Right lobe of liver (tissue), 6 donors: ENCODE measurements at regions not wholly inside any gene's neighbourhood (a gene's known extent, or its start where the extent isn't known, plus 50 kb on each side); places are given as distances from the start of the nearest gene placed in this dataset.

ENCODE experiments used
- ATAC-seq, 4 donors: fragments of 200-7000 bp; cut with Tn5 transposase; one replicate each; pipeline ENCODE4 v1.9.1; 2020; ENCODE audit warnings: mild to moderate bottlenecking in 4 of 4, moderate library complexity in 4 of 4
- DNase-seq, 3 donors: peaks; one replicate each; pipeline ENCODE4 v3.0.0-alpha.2; 2020
- H3K27ac ChIP-seq, 3 donors: fragments of 200-600 bp; one replicate each; pipeline ENCODE4 v1.8.0; 2022
- H3K27me3 ChIP-seq, 2 donors: fragments of 200-600 bp; one replicate each; pipeline ENCODE4 v1.8.0; 2022
- H3K36me3 ChIP-seq, 4 donors: fragments of 200-600 bp; sonication (generic) in 1 of 4; one replicate each; pipeline versions ENCODE4 v1.5.1 to v1.8.0; 2017 to 2022; ENCODE audit warnings: control low read depth in 1 of 4
- H3K4me1 ChIP-seq, 4 donors: fragments of 200-600 bp; sonication (generic) in 1 of 4; one replicate each; pipeline versions ENCODE4 v1.5.1 to v1.8.0; 2017 to 2022; ENCODE audit warnings: control low read depth in 1 of 4
- H3K4me3 ChIP-seq, 3 donors: fragments of 200-600 bp; one replicate each; pipeline ENCODE4 v1.8.0; 2022
- H3K9me3 ChIP-seq, 4 donors: fragments of 200-600 bp; sonication (generic) in 1 of 4; one replicate each; pipeline versions ENCODE4 v1.5.1 to v1.8.0; 2017 to 2022; ENCODE audit warnings: control low read depth in 1 of 4
- CTCF ChIP-seq, 4 donors: fragments of 200-600 bp in 3 of 4; fragments of 450-650 bp in 1 of 4; IDR thresholded peaks; one replicate each; pipeline versions ENCODE4 v1.5.1 to v1.8.0; 2016 to 2022; ENCODE audit warnings: antibody characterized with exemption in 4 of 4, mild to moderate bottlenecking in 2 of 4
- POLR2A ChIP-seq: fragments of 450-650 bp; IDR thresholded peaks from one replicate; pipeline ENCODE4 v1.6.1; 2017; ENCODE audit warnings: antibody characterized with exemption, mild to moderate bottlenecking
- WGBS: methylation state at CpG from one replicate; pipeline ENCODE4 v1.1.6; 2018; ENCODE audit warnings: low coverage, low lambda C conversion rate; ENCODE audit not compliant: insufficient coverage; ENCODE audit errors: missing lambda C conversion rate; 5-methylcytosine and 5-hydroxymethylcytosine counted together
- intact Hi-C, 2 donors: fragments of 100-400 bp; cut with DNase I; formaldehyde crosslinking; loops; one replicate each; pipeline versions ENCODE4 v1.11.2 to v1.14.1; 2022
- donor health status: DM: no; HTN: yes; CAD: no.
- donor health status: DM: no; HTN: no; CAD: no.
- donor health status: DM: no; HTN: no; CAD: no.
- donor health status: DM: no; HTN: yes; CAD: no.
- donor health status: DM: no; HTN: yes; CAD: no.

DNA sequence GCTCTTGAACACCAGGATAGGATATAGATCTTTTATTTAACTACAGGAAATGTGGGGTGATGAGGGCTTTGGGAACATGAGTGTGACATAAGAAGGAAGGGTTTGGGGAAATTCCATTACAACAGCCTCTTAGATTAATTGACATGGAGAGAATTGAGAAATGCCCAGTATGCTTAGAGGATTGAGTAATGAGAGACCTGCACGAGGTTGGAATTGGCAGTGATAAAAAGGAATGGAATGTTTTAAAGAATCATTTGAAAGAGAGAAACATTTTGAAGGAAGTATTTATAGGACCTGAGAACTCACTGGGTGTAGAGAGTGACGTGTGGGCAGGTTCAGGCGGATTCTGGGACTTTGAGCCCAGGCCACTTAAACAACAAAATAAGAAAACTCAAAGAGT, 227.0 kb downstream of the BMP2 start:
- ATAC-seq (no peak), DNase-seq (no peak)
- Histone ChIP-seq H3K4me1 (no peaks in the 10 kb centered on the region), H3K27me3 (no peaks in the 10 kb centered on the region), H3K36me3 (no peaks in the 10 kb centered on the region), H3K4me3 (no peak overlapping the region), H3K27ac (no peak overlapping the region), H3K9me3 (no peaks in the 10 kb centered on the region)
- intact Hi-C loops: no loop called here
- TF ChIP-seq POLR2A (no peak), CTCF (IDR thresholded peaks at IDR 0.05) (no peak)
- 39% methylated on average over 3 of the region's 3 CpGs for WGBS

GRCh38 chr20:6998909-6999308, 231.4 kb downstream of the BMP2 start:
- TF ChIP-seq POLR2A (no peak), CTCF (IDR thresholded peaks at IDR 0.05) (no peak)
- H3K9me3 ChIP-seq: no peaks in the 10 kb centered on the region
- no peaks in the 10 kb centered on the region for H3K27me3 ChIP-seq
- H3K27ac ChIP-seq: no peak overlapping the region
- no peaks in the 10 kb centered on the region for H3K36me3 ChIP-seq
- DNase-seq (no peak), ATAC-seq (no peak)
- WGBS: 80% methylated on average over 2 of the region's 2 CpGs
- intact Hi-C loops: no loop called here
- no peaks in the 10 kb centered on the region for H3K4me1 ChIP-seq
- H3K4me3 ChIP-seq: no peak overlapping the region

GRCh38 chr20:6999381-6999780, 231.9 kb downstream of the BMP2 start:
- ATAC-seq: no peak
- H3K4me3 ChIP-seq: no peak overlapping the region

GRCh38 chr20:7003598-7003997, 236.1 kb downstream of the BMP2 start:
- intact Hi-C loops: no loop called here
- no peaks in the 10 kb centered on the region for H3K27me3 ChIP-seq
- H3K4me3 ChIP-seq: no peak overlapping the region
- ATAC-seq: no peak
- H3K27ac ChIP-seq: no peak overlapping the region
- no peaks in the 10 kb centered on the region for H3K4me1 ChIP-seq
- 45% methylated on average over 1 of the region's 1 CpG for WGBS
- TF ChIP-seq CTCF (IDR thresholded peaks at IDR 0.05) (no peak), POLR2A (no peak)
- DNase-seq: no peak
- no peaks in the 10 kb centered on the region for H3K9me3 ChIP-seq
- no peaks in the 10 kb centered on the region for H3K36me3 ChIP-seq

More at GRCh38 chr20:6999381-6999780, 231.9 kb downstream of the BMP2 start:
- TF ChIP-seq POLR2A (no peak), CTCF (IDR thresholded peaks at IDR 0.05) (no peak)
- no peak overlapping the region for H3K27ac ChIP-seq
- no peaks in the 10 kb centered on the region for H3K27me3 ChIP-seq
- no peaks in the 10 kb centered on the region for H3K36me3 ChIP-seq
- WGBS: 46% methylated on average over 4 of the region's 6 CpGs
- intact Hi-C loops: no loop called here
- H3K9me3 ChIP-seq: no peaks in the 10 kb centered on the region
- no peak for DNase-seq
- H3K4me1 ChIP-seq: no peaks in the 10 kb centered on the region

DNA sequence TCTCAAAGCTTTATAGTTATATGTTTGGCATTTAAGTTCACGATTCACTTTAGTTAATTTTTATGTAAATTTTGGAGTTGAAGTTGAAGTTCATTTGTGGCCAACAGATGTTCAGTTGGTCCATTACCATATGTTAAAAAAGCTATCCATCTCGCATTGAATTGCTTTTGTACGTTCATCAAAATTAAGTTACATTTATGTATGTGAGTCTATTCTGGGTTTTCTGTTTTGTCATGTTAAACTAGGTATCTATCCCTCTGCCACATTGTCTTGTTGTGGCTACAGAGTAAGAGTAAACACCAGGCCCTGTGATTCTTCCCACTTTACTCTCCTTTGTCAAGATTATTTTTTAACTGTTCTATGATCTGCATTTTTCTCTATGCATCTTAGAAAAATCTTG, 237.3 kb downstream of the BMP2 start:
- Histone ChIP-seq H3K36me3 (no peaks in the 10 kb centered on the region), H3K4me1 (no peaks in the 10 kb centered on the region), H3K27ac (no peak overlapping the region), H3K9me3 (no peaks in the 10 kb centered on the region), H3K4me3 (no peak overlapping the region), H3K27me3 (no peaks in the 10 kb centered on the region)
- no peak for TF ChIP-seq CTCF (IDR thresholded peaks at IDR 0.05)
- no peak for TF ChIP-seq POLR2A
- WGBS: 64% methylated on average over 3 of the region's 3 CpGs
- no peak for ATAC-seq
- intact Hi-C loops: no loop called here
- no peak for DNase-seq
